Right lobe of liver (tissue), 4 donors: ENCODE measurements at regions not wholly inside any gene's neighbourhood (a gene's known extent, or its start where the extent isn't known, plus 50 kb on each side); places are given as distances from the start of the nearest gene placed in this dataset.

Experiments
- POLR2A ChIP-seq: fragments of 450-650 bp; IDR thresholded peaks from one replicate; pipeline ENCODE4 v1.6.1; 2017; ENCODE audit warnings: antibody characterized with exemption, mild to moderate bottlenecking
- TF ChIP-seq, protein P1 (sequence below), 4 donors: fragments of 200-600 bp in 3 of 4; fragments of 450-650 bp in 1 of 4; IDR thresholded peaks; one replicate each; pipeline versions ENCODE4 v1.5.1 to v1.8.0; 2016 to 2022; ENCODE audit warnings: antibody characterized with exemption in 4 of 4, mild to moderate bottlenecking in 2 of 4
- donor health status: DM: no; HTN: no; CAD: no.
- donor health status: DM: no; HTN: no; CAD: no.
- donor health status: DM: no; HTN: yes; CAD: no.

DNA sequence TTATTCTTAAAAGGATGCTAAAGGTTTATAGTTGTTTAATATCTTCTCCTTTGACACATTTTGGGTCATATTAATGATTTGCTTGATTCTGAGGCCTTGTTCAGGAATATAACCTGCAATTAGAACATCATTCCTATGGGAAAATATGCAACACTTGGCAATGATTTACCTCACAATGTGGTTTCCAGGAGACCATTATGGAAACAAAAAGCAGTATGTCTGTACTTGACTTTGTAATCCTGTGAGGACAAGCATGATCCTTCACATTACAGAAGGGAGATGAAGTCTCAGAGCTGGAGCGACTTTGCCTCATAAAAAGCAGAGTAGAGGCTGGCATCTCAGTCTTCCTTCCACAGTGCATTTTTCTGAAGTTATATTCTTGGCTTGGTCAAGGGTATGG is 57.0 kb upstream of the CDCA7L start:
- TF ChIP-seq, protein P1, sequence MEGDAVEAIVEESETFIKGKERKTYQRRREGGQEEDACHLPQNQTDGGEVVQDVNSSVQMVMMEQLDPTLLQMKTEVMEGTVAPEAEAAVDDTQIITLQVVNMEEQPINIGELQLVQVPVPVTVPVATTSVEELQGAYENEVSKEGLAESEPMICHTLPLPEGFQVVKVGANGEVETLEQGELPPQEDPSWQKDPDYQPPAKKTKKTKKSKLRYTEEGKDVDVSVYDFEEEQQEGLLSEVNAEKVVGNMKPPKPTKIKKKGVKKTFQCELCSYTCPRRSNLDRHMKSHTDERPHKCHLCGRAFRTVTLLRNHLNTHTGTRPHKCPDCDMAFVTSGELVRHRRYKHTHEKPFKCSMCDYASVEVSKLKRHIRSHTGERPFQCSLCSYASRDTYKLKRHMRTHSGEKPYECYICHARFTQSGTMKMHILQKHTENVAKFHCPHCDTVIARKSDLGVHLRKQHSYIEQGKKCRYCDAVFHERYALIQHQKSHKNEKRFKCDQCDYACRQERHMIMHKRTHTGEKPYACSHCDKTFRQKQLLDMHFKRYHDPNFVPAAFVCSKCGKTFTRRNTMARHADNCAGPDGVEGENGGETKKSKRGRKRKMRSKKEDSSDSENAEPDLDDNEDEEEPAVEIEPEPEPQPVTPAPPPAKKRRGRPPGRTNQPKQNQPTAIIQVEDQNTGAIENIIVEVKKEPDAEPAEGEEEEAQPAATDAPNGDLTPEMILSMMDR (IDR thresholded peaks at IDR 0.05) = no peak
- TF ChIP-seq POLR2A = no peak
